SKM-1 (cell line): ENCODE measurements at regions not wholly inside any gene's neighbourhood (a gene's known extent, or its start where the extent isn't known, plus 50 kb on each side); places are given as distances from the start of the nearest gene placed in this dataset.
"Not testable (repeated sequence)": the region's sequence is repeated elsewhere in the genome, so short reads cannot be mapped to it uniquely, and the experiment has no call there.

Experiments used
- DNase-seq: peaks from one replicate; lab custom pipeline; 2025; ENCODE audit not compliant: unreplicated experiment; lab: John Stamatoyannopoulos, UW

DNA sequence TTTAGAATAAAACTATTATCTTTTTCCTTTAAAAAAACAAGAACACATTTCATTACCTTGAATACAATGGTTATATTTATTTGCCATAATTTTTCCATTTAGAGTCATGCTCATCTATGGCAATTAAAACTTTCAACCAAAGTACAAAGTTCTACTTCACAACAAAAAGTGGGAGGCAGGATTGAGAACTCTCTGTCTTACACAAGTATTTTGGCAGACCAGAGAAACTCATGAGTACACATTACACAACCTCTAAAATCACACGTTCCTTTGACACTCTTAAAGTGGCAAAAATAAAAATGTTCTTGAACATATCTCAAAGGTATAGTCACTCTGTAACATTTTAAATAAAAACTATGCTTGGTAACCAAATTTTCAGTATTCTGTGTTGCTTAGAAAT is 213.4 kb downstream of the IL15 start:
- DNase-seq = no peak

DNA sequence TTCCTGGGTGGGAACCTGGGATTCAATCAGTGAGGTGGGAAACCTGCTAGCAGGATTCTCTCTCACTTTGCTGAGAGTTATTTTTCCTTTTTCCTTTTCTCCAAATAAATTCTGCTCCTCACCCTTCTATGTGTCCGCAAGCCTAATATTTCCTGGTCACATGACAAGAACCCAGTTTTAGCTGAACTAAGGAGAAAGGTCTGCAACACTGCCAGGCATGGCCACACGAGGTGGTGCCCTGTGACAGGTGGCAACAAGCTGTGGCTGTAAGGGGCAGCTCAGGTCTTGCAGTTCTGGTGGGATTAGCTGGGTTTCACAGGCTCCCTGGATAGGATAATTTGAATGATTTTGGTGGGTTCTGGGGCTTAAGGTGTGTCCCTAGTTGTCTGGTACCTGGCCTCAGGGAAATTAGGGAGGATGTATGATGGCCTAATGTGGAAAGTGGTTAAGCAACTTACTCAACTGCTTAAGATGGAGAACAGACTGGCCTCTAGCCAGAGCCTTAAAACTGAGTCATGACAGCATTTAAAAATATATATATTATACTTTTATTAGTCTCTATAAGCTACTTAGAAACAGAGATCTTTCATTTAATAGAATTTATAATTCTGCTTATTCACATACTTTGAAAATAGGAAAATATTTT is 215.0 kb downstream of the IL15 start:
- no peak for DNase-seq

DNA sequence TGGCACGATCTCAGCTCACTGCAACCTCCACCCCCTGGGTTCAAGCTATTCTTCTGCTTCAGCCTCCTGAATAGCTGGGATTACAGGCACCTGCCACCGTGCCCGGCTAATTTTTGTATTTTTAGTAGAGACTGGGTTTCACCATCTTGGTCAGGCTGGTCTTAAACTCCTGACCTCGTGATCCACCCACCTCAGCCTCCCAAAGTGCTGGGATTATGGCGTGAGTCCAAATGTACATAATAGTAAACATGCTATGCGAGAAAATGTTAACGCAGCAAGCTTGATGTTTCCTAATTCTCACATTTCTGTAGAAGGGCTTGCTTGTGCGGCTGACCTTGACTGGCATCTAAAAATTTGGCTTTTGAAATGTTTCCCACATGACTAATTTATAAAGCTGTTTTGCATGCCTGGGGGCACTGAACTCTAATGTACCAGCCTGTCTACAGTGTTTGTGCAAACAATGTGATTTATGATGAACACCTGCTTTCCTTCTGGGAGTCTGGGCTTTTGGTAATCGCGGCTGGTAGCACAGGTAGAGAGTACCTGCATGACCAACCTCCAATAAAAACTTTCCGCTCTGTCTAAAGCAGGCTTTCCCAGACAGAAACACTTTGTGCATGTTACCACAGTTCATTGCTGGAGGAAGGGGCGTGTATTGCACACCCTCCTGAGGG is 216.8 kb downstream of the IL15 start:
- DNase-seq = no peak

DNA sequence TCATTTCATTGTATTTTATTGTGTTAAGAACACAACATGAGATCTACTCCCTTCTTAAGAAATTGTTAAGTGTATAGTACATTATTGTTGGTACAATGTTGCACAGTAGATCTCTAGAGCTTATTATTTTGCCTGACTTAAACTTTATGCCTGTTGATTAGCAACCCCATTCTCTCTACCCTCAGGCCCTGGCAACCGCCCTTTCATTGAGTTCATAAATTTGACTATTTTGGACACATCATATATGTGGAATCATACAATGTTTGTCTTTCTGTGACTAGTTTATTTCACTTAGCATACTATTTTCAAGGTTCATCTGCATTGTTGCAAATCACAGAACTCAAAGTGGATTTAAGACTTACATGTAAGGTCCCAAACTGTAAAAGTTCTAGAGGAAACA is 222.1 kb downstream of the IL15 start:
- no peak for DNase-seq

DNA sequence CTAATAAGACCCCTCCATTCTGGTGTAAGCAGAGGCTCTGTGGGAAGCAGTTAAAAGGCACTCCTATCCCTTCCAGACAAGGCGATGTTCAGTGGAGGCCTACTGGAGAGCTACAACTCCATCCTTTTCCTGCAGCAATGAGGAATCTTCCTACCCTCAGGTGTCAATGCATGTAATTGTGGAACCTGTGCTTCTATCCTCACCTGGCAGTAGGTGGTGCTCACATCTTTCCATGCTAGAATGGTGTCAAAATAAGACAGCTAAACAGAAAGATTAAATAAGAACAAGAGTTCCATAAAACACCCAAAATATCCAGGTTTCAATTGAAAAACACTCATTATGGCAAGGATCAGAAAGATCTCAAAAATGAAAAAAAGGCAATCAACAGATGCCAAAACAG is 224.6 kb downstream of the IL15 start:
- DNase-seq = no peak

DNA sequence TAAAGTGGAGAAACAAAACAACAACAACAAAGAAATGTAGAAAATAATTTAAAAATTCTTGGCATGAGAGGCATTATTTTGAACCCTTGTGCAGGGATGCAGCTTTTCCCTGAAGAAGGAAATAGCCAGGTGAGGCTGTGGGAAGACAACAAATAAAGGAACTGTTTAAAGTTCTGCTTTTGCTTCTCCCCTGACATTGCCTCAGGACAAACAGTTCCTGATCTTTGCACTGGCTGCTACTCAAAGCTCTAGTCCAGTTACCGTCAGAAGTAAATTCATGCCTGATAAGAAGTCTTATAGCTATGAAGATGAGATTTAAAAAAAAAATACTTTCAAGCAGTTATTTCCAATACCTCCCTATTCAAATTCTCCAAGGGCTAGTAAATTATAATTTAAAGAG is 233.8 kb downstream of the IL15 start:
- DNase-seq = no peak

DNA sequence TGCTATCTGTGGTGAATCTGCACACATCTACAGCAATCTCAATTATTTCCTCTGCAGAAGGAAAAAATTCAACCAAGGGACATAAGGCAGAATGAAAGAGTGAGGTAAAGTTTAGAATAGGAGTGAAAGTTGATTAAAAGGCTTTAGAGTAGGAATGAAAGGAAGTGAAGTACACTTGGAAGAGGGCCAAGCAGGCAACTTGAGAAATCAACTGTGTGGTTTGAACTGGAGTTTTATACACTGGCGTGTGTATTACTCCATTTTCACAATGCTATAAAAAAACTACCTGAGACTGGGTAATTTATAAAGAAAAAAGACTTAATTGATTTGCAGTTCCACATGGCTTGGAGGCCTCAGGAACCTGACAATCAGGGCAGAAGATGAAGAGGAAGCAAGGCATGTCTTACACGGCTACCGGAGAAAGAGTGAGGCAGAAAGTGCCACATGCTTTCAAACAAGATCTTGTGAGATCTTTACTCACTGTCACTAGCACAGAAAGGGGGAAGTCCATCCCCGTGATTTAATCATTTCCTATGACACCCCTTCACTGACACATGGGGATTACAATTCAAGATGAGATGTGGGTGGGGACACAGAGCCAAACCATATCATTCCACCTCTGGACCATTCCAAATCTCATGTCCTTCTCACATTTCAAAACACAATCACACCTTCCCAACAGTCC is 234.8 kb downstream of the IL15 start:
- DNase-seq = no peak

DNA sequence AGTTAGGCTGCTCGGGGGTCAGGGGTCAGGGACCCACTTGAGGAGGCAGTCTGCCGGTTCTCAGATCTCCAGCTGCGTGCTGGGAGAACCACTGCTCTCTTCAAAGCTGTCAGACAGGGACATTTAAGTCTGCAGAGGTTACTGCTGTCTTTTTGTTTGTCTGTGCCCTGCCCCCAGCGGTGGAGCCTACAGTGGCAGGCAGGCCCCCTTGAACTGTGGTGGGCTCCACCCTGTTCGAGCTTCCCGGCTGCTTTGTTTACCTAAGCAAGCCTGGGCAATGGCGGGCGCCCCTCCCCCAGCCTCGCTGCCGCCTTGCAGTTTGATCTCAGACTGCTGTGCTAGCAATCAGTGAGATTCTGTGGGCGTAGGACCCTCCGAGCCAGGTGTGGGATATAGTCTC is 246.3 kb downstream of the IL15 start:
- DNase-seq = not testable (repeated sequence)

DNA sequence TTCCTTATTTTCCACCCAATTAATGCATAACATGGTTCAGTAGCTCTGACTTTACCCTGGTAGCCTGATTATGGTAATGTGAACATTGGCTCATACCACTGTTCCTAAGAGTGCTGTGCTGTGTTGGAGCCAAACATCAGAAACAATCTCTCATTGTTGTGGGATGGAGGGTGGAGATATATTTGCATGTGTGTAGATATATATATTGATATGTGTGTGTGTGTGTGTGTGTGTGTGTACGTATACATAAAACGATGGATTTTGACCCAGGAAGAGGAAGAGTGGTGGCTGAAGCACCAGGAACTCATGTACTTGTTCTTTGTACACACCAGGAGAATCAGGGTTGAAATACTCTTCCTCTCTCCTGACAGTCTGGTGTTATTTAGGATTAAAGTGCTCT is 247.7 kb downstream of the IL15 start:
- no peak for DNase-seq

DNA sequence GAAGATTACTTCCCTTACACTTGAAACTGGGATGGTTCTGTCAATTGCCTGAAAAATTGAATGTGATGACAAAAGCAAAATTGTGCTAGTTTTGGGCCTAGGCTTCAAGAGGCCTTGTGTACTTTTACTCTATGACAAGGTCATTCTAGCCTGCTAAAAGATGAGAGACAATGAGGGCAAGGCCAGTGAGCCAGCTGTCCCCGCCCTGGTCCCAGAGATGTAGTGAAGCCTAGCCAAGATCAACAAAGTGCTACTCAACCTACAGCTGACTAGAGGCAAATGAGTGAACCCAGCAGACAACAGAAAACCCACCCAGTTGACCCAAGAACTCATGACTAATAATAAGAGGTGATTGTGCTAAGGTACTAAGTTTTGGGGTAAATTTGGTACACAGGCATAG is 248.7 kb downstream of the IL15 start:
- no peak for DNase-seq

DNA sequence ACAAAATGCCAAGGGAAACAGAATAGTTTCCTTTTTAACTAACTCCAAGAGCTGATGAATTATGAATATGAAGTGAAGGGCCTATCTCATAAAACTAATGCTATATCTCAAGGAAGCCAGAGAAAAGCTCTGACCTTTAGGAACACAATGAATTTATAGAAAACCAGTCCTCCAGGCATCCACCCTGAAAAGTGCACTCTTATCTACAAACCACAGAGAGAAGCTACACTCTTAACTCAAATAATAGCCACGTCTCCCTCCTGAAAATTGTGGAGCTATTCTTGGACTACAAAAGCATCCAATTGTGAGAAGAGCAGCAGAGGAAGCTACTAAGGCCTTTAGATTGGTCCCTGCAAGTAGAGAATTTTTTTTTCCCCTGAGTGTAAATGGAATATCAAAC is 253.9 kb downstream of the IL15 start:
- DNase-seq = no peak

DNA sequence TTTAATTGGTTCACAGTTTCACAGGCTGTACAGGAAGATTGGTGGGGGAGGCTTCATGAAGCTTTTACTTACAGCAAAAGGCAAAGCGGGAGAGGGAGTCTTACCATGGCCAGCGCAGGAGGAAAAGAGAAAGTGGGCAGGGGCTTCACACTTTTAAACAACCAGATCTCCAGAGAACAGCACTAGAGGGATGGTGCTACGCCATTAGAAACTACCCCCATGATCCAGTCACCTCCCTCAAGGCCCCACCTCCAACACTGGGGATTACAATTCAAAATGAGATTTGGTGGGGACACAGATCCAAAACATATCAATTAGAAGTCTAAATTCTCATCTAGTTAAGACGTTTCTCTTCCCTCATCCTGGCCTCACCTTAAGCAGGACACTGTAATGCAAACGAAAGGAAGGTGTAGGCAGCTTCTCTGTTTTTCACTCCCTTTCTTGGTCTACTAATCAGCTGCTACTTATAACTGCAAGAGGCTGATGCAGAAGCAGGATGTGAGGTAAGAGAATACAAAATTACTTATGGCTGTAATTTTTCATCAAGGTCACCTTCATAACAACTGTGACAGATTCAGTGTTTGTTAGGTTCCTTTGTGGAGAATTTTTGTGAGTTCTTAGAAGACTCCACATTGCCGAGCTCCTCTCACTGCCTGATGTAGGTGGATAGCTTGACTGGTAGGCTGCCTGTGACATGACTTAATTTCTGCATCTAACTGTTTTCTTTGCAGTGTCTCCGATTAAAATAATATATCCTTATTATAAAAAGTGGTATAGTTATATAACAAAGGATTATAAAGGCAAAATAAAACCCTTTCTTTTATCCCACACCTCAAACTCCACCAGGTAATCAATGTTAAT is 255.1 kb downstream of the IL15 start:
- DNase-seq = no peak

DNA sequence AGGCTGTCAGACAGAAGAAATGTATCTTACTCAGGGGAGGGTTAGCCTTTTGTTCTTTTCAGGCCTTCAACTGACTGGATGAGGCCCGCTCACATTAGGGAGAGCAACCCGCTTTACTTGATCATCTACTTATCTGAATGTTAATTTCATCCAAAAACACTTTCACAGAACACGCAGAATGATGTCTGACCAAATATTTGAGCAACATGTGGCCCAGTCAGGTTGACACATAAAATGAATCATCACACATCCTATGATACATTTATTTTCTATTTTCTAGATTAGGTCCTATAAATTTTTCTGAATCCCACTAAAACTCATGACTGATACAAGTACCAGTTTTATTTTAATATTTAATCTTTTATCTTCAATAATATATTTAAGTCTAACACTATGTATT is 260.3 kb downstream of the IL15 start:
- DNase-seq = no peak

DNA sequence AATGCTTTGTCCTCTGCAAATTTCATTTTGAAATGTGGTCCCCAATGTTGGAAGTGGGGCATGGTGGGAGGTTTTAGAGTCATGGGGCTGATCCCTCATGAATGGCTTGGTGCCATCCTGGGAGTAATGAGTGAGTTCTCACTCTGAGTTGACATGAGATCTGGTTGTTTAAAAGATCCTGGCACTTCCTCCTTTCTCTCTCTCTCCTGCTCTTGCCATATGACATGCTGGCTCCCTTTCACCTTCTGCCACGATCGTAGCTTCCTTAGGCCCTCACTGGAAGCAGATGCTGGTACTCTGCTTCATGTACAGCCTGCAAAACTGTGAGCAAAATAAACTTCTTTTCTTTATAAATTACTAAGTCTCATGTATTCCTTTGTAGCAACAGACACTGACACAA is 262.0 kb downstream of the IL15 start:
- DNase-seq = peak; percentile 2

DNA sequence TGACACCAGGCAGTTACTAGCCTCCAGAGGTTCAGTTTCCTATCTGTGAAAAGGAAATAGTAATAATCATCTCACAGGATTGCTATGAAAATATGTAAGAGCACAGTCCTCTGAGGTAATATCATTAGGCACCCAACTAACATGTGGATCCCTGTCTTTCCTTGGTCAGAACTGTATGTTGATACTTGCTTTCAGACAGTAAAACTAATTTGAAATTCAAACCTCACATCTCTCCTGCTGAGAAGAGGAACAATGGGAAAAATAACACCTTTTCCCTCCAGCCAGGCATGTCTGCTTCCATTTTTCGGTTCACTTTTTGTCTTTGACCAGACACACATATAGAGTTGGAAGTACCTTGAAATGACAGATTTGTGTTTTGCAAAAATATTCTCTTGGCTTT is 262.7 kb downstream of the IL15 start:
- DNase-seq = no peak

DNA sequence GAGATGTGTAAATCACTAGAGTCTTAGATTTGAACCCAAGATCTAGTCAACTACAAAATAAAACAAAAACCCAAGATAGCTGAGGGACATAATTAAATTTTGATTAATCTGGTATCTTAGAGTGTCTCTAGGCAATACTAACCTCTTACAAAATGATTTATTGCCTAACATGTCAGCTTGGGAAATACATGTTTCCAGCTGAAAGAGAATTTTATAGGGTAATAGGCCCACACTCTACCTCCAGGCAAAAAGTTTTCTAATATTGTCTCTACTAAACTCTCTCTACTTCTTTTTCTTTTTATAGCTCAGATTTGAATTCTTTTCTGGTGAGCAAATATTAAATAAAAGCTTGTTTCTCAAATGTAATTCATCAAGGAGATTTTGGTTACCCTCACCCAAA is 263.2 kb downstream of the IL15 start:
- DNase-seq = no peak

DNA sequence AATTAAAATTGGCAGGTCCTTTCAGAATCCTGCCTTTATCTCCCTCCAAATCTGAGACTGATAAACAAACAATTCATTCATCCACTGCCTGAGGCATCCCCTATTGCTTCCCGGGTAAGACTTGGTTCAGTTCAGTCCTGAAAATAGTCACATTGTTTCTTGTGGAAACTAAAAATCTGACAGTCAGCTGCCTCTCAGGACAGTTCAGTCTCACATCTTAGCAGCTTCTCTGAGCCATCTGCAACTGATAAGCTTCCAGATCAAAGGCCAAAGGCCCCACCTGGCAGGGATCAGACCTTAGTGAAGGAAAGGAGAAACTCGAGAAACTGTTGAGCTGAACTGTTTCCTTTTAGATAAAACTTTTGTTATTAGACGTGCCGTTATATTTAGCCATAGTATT is 264.5 kb downstream of the IL15 start:
- no peak for DNase-seq

DNA sequence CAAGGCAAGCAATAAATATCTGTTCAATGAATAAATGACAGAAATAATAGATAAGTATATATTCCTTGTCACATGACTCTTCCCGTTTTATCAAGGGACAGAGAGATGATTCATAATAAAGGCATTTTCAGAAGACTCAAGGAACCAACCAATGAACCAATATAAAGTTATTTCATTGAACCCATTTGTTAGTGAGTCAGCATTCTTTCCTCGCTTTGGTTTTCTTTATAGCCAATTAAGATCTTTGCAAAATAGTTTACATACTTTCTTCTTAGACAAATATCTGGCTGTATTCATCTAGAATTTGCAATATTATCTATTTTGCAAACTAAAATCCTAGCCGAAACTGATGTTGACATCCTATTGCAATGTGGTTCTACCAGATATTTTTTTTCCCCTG is 269.4 kb downstream of the IL15 start:
- no peak for DNase-seq

DNA sequence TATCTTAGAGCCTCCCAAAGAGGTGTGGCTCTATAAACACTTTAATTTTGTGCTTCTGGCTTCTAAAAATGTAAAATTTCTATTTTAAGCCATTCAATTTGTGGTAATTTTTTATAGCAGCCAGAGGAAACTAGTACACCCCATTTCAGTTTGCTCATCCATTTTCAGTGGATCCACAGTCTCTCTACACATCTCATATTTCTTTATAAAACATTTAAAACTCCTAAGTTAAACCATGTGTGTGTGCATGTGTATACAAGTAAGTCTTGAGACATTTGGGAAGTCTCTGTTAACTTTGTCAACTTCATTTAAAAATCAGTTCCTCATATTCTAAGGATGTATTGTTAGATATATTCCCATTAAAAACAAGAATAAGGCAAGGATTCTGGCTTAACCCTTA is 273.2 kb downstream of the IL15 start:
- DNase-seq = no peak

DNA sequence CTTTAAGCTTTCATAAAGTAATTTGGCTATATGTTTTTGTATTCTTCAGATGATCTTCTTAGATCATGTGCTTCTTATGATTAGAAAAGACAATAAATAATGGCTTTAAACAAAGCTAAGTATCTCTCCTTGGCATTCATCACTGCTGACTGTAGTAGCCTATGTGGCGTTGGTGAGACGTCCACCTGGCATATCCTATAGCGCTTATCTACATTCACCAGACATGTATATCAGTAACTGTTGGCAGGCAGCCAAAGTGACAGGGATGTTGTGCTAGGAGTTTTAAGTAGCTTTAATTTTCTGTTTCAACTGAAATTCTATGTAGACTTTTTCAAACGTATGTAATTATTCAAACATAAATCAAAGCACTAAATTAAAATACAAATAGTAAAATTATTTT is 276.4 kb downstream of the IL15 start:
- no peak for DNase-seq

DNA sequence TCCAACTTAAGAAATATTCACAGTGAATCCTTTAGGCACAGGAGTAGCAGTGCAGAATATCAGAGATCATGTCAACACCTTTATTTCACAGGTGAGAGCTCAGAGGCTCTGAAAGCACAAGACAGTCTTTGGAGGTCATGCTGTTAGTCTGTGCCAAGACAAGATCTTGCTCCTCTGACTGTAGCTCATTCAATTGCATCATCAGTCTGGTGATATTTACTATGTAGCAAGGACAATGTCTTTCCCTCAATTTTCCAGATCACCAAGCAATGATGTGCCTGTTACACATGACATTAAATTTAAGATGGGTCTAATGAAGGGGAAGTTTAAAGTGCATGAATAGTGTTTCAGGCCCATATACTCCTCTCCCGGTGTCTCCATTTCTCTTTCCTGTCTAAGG is 277.5 kb downstream of the IL15 start:
- no peak for DNase-seq

DNA sequence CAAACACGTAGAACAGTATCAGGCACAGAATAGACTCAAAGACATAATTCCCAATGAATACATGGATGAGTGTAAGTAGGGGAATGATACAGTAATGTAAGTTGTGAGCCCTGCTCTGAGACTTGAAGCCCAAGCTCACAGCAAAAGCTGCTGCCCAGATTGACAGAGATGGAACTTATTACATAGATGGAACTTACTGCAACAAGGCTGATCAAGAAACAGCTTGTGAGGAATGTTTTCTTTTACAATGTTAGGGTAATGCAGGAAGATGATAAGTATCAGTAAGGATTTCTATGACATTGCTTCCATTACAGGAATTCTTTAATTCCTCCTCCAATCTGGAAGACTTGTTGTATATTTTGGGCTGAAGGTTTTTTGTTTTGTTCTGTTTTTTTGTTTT is 278.4 kb downstream of the IL15 start:
- DNase-seq = no peak
